NCI-H748 (cell line): ENCODE measurements at regions not wholly inside any gene's neighbourhood (a gene's known extent, or its start where the extent isn't known, plus 50 kb on each side); places are given as distances from the start of the nearest gene placed in this dataset.

Experiments
- DNase-seq: peaks from one replicate; lab custom pipeline; 2025; ENCODE audit not compliant: unreplicated experiment; lab: John Stamatoyannopoulos, UW

- no peak for DNase-seq
Observed at GRCh38 chr18:55907453-55908175, 319.6 kb upstream of the TCF4 start.

GRCh38 chr18:55906536-55906935 is 318.5 kb upstream of the TCF4 start:
- no peak for DNase-seq

GRCh38 chr18:55903911-55904310 is 315.9 kb upstream of the TCF4 start:
- no peak for DNase-seq

GRCh38 chr18:55900380-55900779 is 312.4 kb upstream of the TCF4 start:
- DNase-seq = no peak

- no peak for DNase-seq
Observed at GRCh38 chr18:55897091-55897689, 309.2 kb upstream of the TCF4 start.

- peak; percentile 47 for DNase-seq
Observed at GRCh38 chr18:55893948-55894347, 306.0 kb upstream of the TCF4 start.

GRCh38 chr18:55892862-55893813 is 305.1 kb upstream of the TCF4 start:
- DNase-seq = peak; percentile 56

GRCh38 chr18:55886886-55887285 is 298.9 kb upstream of the TCF4 start:
- no peak for DNase-seq

- no peak for DNase-seq
Observed at GRCh38 chr18:55884498-55884897, 296.5 kb upstream of the TCF4 start.

- peak; percentile 33 for DNase-seq
Observed at GRCh38 chr18:55880617-55881016, 292.6 kb upstream of the TCF4 start.

- DNase-seq = no peak
Observed at GRCh38 chr18:55879331-55879730, 291.3 kb upstream of the TCF4 start.

- DNase-seq = no peak
Observed at GRCh38 chr18:55878224-55878623, 290.2 kb upstream of the TCF4 start.

- no peak for DNase-seq
Observed at GRCh38 chr18:55877321-55877720, 289.3 kb upstream of the TCF4 start.

GRCh38 chr18:55876254-55876653 is 288.3 kb upstream of the TCF4 start:
- DNase-seq = no peak

GRCh38 chr18:55875371-55875901 is 287.4 kb upstream of the TCF4 start:
- no peak for DNase-seq

GRCh38 chr18:55869556-55870501 is 281.8 kb upstream of the TCF4 start:
- no peak for DNase-seq

- DNase-seq = no peak
Observed at GRCh38 chr18:55868909-55869308, 280.9 kb upstream of the TCF4 start.

- DNase-seq = no peak
Observed at GRCh38 chr18:55866886-55867285, 278.9 kb upstream of the TCF4 start.

GRCh38 chr18:55866006-55866405 is 278.0 kb upstream of the TCF4 start:
- DNase-seq = no peak

GRCh38 chr18:55864281-55864680 is 276.3 kb upstream of the TCF4 start:
- DNase-seq = no peak
